ENCODE measurements at regions not wholly inside any gene's neighbourhood (a gene's known extent, or its start where the extent isn't known, plus 50 kb on each side); places are given as distances from the start of the nearest gene placed in this dataset.

- Mint-ChIP-seq H3K36me3 (ENCODE audit: insufficient read depth) (no peaks in the 10 kb centered on the region), H3K4me1 (ENCODE audit: low read depth) (no peaks in the 10 kb centered on the region), H3K4me3 (no peak overlapping the region), H3K9me3 (peaks cover 7% of the 10 kb centered on the region), H3K27me3 (ENCODE audit: low read depth) (no peaks in the 10 kb centered on the region)
- ATAC-seq: no peak
- no peak for DNase-seq
Observed at GRCh38 chr2:138207074-138207930, 243.0 kb downstream of the HNMT start.

- no peaks in the 10 kb centered on the region for H3K27me3 Mint-ChIP-seq (ENCODE audit: low read depth)
- DNase-seq (no peak), ATAC-seq (no peak)
- no peaks in the 10 kb centered on the region for H3K36me3 Mint-ChIP-seq (ENCODE audit: insufficient read depth)
- no peaks in the 10 kb centered on the region for H3K4me1 Mint-ChIP-seq (ENCODE audit: low read depth)
- peaks cover 9% of the 10 kb centered on the region for H3K9me3 Mint-ChIP-seq
- H3K4me3 Mint-ChIP-seq: no peak overlapping the region
Observed at GRCh38 chr2:138209009-138209408, 244.7 kb downstream of the HNMT start.

- H3K36me3 Mint-ChIP-seq (ENCODE audit: insufficient read depth): no peaks in the 10 kb centered on the region
- ATAC-seq (no peak), DNase-seq (no peak)
- H3K9me3 Mint-ChIP-seq: peaks cover 8% of the 10 kb centered on the region
- H3K4me1 Mint-ChIP-seq (ENCODE audit: low read depth): no peaks in the 10 kb centered on the region
- H3K27me3 Mint-ChIP-seq (ENCODE audit: low read depth): no peaks in the 10 kb centered on the region
- H3K4me3 Mint-ChIP-seq: no peak overlapping the region
Observed at GRCh38 chr2:138210487-138210886, 246.2 kb downstream of the HNMT start.

- Mint-ChIP-seq H3K4me3 (no peak overlapping the region), H3K27me3 (ENCODE audit: low read depth) (no peaks in the 10 kb centered on the region), H3K4me1 (ENCODE audit: low read depth) (no peaks in the 10 kb centered on the region), H3K36me3 (ENCODE audit: insufficient read depth) (no peaks in the 10 kb centered on the region), H3K9me3 (peaks cover 3% of the 10 kb centered on the region)
- ATAC-seq (no peak), DNase-seq (no peak)
Observed at GRCh38 chr2:138212434-138212833, 248.2 kb downstream of the HNMT start.

GRCh38 chr2:138213084-138213483 lies 248.8 kb downstream of the HNMT start:
- Mint-ChIP-seq H3K36me3 (ENCODE audit: insufficient read depth) (no peaks in the 10 kb centered on the region), H3K4me3 (no peak overlapping the region), H3K9me3 (peaks cover 3% of the 10 kb centered on the region), H3K27me3 (ENCODE audit: low read depth) (no peaks in the 10 kb centered on the region), H3K4me1 (ENCODE audit: low read depth) (no peaks in the 10 kb centered on the region)
- DNase-seq (no peak), ATAC-seq (no peak)

- H3K27me3 Mint-ChIP-seq (ENCODE audit: low read depth): no peaks in the 10 kb centered on the region
- no peaks in the 10 kb centered on the region for H3K36me3 Mint-ChIP-seq (ENCODE audit: insufficient read depth)
- H3K4me3 Mint-ChIP-seq: no peak overlapping the region
- H3K4me1 Mint-ChIP-seq (ENCODE audit: low read depth): no peaks in the 10 kb centered on the region
- DNase-seq: no peak
- H3K9me3 Mint-ChIP-seq: peaks cover 3% of the 10 kb centered on the region
- no peak for ATAC-seq
Observed at GRCh38 chr2:138213624-138214023, 249.4 kb downstream of the HNMT start.

GRCh38 chr2:138215958-138216357 lies 251.7 kb downstream of the HNMT start:
- peaks cover 3% of the 10 kb centered on the region for H3K9me3 Mint-ChIP-seq
- no peaks in the 10 kb centered on the region for H3K4me1 Mint-ChIP-seq (ENCODE audit: low read depth)
- no peaks in the 10 kb centered on the region for H3K27me3 Mint-ChIP-seq (ENCODE audit: low read depth)
- no peak overlapping the region for H3K4me3 Mint-ChIP-seq
- ATAC-seq: no peak
- DNase-seq: no peak
- no peaks in the 10 kb centered on the region for H3K36me3 Mint-ChIP-seq (ENCODE audit: insufficient read depth)

GRCh38 chr2:138217975-138218374 lies 253.7 kb downstream of the HNMT start:
- ATAC-seq (no peak), DNase-seq (no peak)
- Mint-ChIP-seq H3K4me1 (ENCODE audit: low read depth) (no peaks in the 10 kb centered on the region), H3K36me3 (ENCODE audit: insufficient read depth) (no peaks in the 10 kb centered on the region), H3K27me3 (ENCODE audit: low read depth) (no peaks in the 10 kb centered on the region), H3K4me3 (no peak overlapping the region), H3K9me3 (no peaks in the 10 kb centered on the region)

- Mint-ChIP-seq H3K4me3 (no peak overlapping the region), H3K27me3 (ENCODE audit: low read depth) (no peaks in the 10 kb centered on the region), H3K4me1 (ENCODE audit: low read depth) (no peaks in the 10 kb centered on the region), H3K36me3 (ENCODE audit: insufficient read depth) (no peaks in the 10 kb centered on the region), H3K9me3 (no peaks in the 10 kb centered on the region)
- ATAC-seq (no peak), DNase-seq (no peak)
Observed at GRCh38 chr2:138218397-138218796, 254.1 kb downstream of the HNMT start.

- H3K4me1 Mint-ChIP-seq (ENCODE audit: low read depth): no peaks in the 10 kb centered on the region
- no peaks in the 10 kb centered on the region for H3K9me3 Mint-ChIP-seq
- H3K27me3 Mint-ChIP-seq (ENCODE audit: low read depth): no peaks in the 10 kb centered on the region
- no peak overlapping the region for H3K4me3 Mint-ChIP-seq
- ATAC-seq: no peak
- H3K36me3 Mint-ChIP-seq (ENCODE audit: insufficient read depth): no peaks in the 10 kb centered on the region
- no peak for DNase-seq
Observed at GRCh38 chr2:138219961-138220360, 255.7 kb downstream of the HNMT start.

GRCh38 chr2:138221358-138221757 lies 257.1 kb downstream of the HNMT start:
- Mint-ChIP-seq H3K4me3 (no peak overlapping the region), H3K4me1 (ENCODE audit: low read depth) (no peaks in the 10 kb centered on the region), H3K36me3 (ENCODE audit: insufficient read depth) (no peaks in the 10 kb centered on the region), H3K27me3 (ENCODE audit: low read depth) (no peaks in the 10 kb centered on the region), H3K9me3 (no peaks in the 10 kb centered on the region)
- ATAC-seq (no peak), DNase-seq (no peak)

GRCh38 chr2:138223319-138223718 lies 259.0 kb downstream of the HNMT start:
- Mint-ChIP-seq H3K4me1 (ENCODE audit: low read depth) (no peaks in the 10 kb centered on the region), H3K4me3 (no peak overlapping the region), H3K9me3 (peaks cover 2% of the 10 kb centered on the region), H3K27me3 (ENCODE audit: low read depth) (no peaks in the 10 kb centered on the region), H3K36me3 (ENCODE audit: insufficient read depth) (no peaks in the 10 kb centered on the region)
- ATAC-seq (no peak), DNase-seq (no peak)

- no peaks in the 10 kb centered on the region for H3K36me3 Mint-ChIP-seq (ENCODE audit: insufficient read depth)
- no peaks in the 10 kb centered on the region for H3K4me1 Mint-ChIP-seq (ENCODE audit: low read depth)
- no peak for DNase-seq
- H3K27me3 Mint-ChIP-seq (ENCODE audit: low read depth): no peaks in the 10 kb centered on the region
- no peak overlapping the region for H3K4me3 Mint-ChIP-seq
- peaks cover 4% of the 10 kb centered on the region for H3K9me3 Mint-ChIP-seq
- no peak for ATAC-seq
Observed at GRCh38 chr2:138227195-138227594, 262.9 kb downstream of the HNMT start.

GRCh38 chr2:138228101-138228500 lies 263.8 kb downstream of the HNMT start:
- no peaks in the 10 kb centered on the region for H3K27me3 Mint-ChIP-seq (ENCODE audit: low read depth)
- DNase-seq: no peak
- H3K9me3 Mint-ChIP-seq: peaks cover 4% of the 10 kb centered on the region
- ATAC-seq: no peak
- no peaks in the 10 kb centered on the region for H3K36me3 Mint-ChIP-seq (ENCODE audit: insufficient read depth)
- H3K4me3 Mint-ChIP-seq: no peak overlapping the region
- H3K4me1 Mint-ChIP-seq (ENCODE audit: low read depth): no peaks in the 10 kb centered on the region

GRCh38 chr2:138234265-138234664 lies 267.3 kb upstream of the SPOPL start:
- H3K27me3 Mint-ChIP-seq (ENCODE audit: low read depth): no peaks in the 10 kb centered on the region
- ATAC-seq: no peak
- H3K36me3 Mint-ChIP-seq (ENCODE audit: insufficient read depth): no peaks in the 10 kb centered on the region
- H3K4me1 Mint-ChIP-seq (ENCODE audit: low read depth): no peaks in the 10 kb centered on the region
- DNase-seq: no peak
- H3K9me3 Mint-ChIP-seq: no peaks in the 10 kb centered on the region
- H3K4me3 Mint-ChIP-seq: no peak overlapping the region

All from activated T-cell treated with anti-CD3 and anti-CD28 coated beads, Interleukin-2, amount 50 U/mL, for 4 hours (primary cell).